HG02852 (cell line): ENCODE measurements at regions not wholly inside any gene's neighbourhood (a gene's known extent, or its start where the extent isn't known, plus 50 kb on each side); places are given as distances from the start of the nearest gene placed in this dataset.

Experiments used
- ATAC-seq: cut with Tn5 transposase; IDR thresholded peaks from one replicate; pipeline ENCODE4 v1.9.1; 2021; ENCODE audit warnings: mild to moderate bottlenecking, moderate library complexity; ENCODE audit not compliant: unreplicated experiment

DNA sequence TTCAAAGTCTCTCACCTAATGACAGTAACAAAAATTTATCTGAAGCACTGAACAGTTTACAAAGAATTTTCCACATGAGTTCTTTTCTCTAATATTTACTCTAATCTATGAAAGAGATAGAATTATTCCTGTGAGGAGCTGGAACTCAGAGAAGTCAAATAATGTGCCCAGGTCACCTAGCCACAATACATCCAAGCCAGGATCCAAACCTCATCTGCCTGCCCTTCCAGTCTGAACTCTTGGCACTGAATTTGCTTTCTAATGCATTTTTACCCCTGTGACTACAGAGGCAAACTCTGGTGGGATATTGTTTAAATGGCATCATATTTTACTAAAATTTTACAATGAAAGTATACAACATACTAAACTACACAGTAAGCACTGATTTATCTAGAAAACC lies 191.4 kb upstream of the RORA start:
- no peak for ATAC-seq

- ATAC-seq = no peak
Observed at GRCh38 chr15:61415617-61416120, 186.6 kb upstream of the RORA start.

DNA sequence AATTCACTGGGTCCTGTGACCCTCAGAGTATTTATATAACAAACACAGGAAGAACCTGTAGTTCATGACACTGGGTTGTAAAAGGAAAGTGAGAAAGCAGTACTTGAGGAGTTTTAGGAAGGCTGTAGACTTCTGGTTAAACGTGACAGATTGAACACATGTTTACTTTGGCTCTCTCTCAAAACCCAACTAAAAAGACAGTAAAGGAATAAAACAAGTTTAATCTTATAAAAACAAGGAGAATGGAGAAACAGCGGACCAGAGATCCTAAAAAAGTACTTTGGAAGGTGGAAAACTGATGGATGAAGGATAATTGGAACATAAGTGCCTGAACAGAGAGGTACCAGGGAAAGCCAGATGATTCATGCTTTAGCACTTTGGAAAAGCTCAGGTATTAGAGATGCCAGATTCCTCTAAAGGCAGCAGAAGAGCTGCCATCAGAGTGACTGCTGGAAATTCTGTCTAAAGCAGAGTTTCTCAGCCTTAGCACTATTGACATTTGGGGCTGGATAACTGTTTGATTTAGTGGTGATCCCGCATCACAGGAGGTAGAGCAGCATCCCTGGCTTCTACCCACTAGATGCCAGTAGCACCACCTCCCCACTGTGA lies 182.9 kb upstream of the RORA start:
- ATAC-seq = no peak

GRCh38 chr15:61410662-61411061 lies 181.6 kb upstream of the RORA start:
- no peak for ATAC-seq

GRCh38 chr15:61404567-61404966 lies 175.5 kb upstream of the RORA start:
- ATAC-seq = no peak

DNA sequence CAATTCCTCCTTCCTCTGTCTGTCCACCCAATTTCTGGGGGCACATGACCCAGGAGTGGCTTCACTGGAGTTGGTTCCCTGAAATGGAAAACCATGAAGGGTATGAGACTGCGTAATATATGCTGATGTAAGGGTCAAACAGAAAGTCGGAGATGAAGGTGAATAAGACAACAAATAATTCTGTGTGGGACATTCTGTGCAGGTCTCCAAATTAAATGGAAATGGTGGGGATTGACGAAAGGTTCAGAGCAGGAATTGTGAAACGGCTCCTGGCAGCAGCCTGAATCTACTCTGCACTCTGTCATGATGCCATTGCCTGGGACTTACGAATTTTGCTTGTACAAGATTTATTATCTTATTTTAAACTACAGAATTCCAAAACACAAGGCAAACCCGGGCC lies 174.8 kb upstream of the RORA start:
- ATAC-seq = no peak

DNA sequence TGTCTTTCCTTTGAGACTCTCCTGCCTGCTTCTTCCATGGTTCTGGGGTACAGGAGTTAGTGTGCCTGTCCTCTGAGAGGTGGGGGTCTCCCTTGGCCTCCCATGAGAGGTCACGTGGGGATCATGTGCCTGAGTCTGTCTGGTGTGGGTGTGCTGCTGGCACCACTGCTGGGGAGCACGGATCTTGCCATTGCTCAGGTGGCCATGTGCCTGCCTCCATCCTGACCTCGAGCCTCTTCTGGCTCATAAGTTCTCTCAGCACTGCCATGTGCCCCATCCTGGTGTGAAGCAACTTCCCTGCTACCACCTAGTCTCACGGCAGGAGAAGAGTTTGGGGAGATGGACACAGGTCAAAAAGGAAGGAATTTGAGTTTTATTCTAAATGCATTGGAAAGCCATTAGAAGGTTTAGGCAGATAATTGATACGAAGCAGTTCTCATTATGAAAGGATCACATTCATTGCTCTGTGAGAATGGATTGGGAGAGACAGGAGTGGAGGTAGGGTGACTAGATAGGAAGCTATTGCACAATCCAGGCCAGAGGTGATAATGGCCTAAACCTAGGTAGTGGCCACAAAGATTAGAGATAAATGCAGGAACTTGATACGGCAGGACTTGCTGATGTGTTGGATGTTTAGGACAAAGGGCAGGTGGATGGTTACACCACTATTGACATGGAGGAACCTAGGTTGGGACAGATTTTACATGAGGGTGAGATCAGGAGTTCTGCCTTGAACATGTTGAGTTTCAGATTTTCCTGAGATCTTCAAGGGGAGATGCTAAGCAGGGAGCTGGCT lies 173.0 kb upstream of the RORA start:
- no peak for ATAC-seq

DNA sequence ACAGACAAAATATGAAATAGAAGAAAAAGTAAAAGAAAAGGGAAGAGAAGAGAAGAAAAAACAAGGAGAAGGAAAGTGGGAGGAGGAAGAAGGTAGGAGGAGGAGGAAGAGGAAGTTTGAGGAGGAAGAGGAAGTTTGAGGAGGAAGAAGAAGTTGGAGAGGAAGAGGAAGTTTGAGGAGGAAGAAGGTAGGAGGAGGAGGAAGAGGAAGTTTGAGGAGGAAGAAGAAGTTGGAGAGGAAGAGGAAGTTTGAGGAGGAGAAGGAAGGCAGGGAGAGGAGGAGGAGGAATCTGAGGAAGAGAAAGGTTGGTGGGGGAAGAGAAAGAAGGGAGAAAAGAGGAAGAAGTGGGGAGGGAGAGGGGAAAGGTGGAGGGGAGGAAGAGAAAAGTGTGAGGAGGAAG lies 169.2 kb upstream of the RORA start:
- ATAC-seq = no peak

DNA sequence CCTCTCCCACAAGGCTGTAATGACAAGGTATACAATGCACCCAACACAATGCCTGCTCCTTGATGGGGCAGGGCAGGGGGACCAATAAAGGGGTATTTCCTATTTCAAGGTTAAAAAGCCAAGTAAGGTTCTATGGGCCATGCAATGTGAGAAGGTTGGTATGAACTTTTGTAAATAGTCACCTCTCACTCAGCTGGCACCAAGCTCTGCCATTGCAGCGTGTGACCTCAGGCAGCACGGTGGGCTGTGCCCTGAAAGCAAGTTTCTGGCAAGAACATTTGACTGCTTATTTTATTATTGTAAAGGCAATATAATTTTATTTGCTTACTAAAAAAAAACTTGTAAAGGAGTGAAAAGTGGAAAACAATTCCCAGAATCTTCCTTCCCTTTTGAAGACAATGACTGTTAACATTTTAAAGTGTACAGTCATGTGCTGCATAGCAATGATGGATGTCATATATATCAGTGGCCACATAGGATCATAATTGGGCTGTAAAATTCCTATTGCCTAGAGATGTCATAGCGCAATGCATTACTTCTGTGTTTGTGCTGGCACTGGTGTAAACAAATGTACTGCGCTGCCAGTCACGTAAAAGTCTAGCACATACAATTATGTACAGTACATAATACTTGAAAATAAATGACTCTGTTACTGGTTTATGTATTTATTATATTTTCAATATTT lies 167.3 kb upstream of the RORA start:
- ATAC-seq = no peak

DNA sequence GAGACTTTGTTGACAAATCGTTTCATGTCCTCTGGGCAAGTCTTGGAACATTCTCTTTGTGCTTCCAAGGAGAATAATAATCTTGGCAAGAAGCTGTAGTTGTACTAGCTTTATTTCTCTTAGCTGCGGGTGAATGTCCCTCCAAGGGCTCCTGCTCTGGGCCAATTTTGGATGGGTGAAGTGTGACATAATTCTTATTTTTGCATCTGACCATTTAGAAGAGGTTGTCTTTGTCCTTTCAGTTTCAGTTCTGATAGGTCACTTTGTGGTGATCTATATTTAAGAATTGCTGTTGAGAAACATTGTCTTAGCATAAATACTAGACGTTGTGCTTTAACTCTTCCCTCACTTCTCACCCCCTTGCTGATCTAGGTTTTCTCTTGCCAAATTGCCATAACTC lies 164.8 kb upstream of the RORA start:
- no peak for ATAC-seq

- ATAC-seq = no peak
Observed at GRCh38 chr15:61393524-61393923, 164.4 kb upstream of the RORA start.

- no peak for ATAC-seq
Observed at GRCh38 chr15:61390138-61390537, 161.0 kb upstream of the RORA start.

GRCh38 chr15:61389334-61390028 lies 160.4 kb upstream of the RORA start:
- ATAC-seq = no peak

- ATAC-seq = no peak
Observed at GRCh38 chr15:61387675-61388074, 158.6 kb upstream of the RORA start.

DNA sequence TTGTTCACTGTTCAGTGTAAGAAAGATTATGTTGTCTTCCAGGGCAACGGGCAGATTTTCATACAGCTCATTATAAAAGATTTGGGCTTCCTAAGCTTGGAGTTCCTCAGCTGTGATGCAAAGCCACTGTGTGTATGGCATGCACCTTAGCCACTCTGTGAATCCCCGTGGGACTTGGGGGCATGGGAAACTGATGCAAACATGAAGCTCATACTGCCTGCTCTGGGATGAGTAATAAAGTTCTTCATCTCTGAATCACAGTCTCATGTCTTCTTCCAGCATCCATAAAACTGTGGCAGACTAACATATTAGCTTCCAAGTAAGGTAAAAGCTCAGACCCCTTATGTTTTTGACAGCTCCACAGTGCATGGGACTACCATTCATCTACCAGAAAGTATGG lies 154.3 kb upstream of the RORA start:
- no peak for ATAC-seq

GRCh38 chr15:61382927-61383326 lies 153.8 kb upstream of the RORA start:
- no peak for ATAC-seq

DNA sequence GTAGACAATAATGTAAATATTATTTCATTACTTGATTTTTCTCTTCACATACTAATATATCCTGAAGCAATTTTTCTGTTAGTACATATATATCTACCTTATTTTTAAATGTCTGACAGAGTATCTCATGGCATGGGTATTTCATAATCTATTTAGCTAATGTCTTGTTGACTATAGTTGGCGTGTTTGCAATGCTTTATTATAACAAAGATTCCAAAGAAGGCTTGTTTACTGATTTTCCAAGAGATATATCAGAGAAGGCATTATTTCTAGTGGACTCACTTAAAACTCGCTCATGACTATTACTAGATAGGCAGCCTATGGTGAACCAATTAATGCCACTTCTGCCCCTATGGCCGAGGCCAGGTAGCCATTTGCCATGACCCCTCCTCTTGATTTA lies 152.4 kb upstream of the RORA start:
- ATAC-seq = no peak

DNA sequence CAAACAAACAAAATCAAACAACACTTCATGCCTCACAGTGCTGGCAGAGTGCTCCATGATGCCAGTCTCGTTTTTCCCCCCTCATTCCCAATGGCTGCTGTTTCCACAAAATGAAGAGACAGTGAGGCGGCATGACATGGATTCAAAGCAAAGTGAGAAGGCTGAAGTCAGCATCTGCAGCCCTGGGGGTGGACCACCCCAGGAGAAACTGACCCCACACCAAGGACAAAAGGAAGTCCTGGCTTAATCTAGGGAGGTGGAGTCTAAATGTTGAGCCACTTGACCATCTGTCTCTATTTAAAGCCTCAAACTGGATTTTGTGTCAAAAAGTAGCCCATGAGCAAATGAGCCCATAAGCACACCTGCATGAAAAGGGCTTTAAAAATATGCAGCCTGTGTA lies 151.2 kb upstream of the RORA start:
- ATAC-seq = no peak

GRCh38 chr15:61379005-61379404 lies 149.9 kb upstream of the RORA start:
- no peak for ATAC-seq

- ATAC-seq = no peak
Observed at GRCh38 chr15:61376961-61377360, 147.9 kb upstream of the RORA start.

DNA sequence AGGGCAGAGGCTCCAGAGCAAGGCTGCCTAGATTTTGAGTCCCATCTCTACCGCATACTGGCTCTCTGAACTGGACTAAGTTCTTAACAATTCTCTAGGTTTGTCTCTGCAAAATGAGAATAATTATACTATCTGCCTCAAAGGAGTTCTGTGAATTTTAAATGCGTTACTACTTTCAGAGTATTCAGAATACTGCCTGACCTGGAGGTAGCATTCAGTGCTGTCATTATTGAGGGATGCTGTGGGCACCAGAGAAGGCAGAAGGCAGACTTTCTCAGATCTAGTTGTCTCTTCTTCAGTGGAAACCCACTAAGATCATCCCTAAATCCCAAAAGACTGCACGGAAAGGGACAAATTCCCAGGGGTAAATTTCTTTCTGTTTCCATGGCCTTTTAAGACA lies 147.4 kb upstream of the RORA start:
- no peak for ATAC-seq
